Amniotic stem cell (primary cell): ENCODE measurements at regions not wholly inside any gene's neighbourhood (a gene's known extent, or its start where the extent isn't known, plus 50 kb on each side); places are given as distances from the start of the nearest gene placed in this dataset.
"Not testable (repeated sequence)": the region's sequence is repeated elsewhere in the genome, so short reads cannot be mapped to it uniquely, and the experiment has no call there.

Experiments used
- DNase-seq: peaks from one replicate; lab custom pipeline; 2025; lab: John Stamatoyannopoulos, UW

GRCh38 chr5:9728261-9728660, 98.1 kb upstream of the TAS2R1 start:
- DNase-seq = no peak

GRCh38 chr5:9726931-9727330, 96.8 kb upstream of the TAS2R1 start:
- no peak for DNase-seq

GRCh38 chr5:9725265-9725664, 95.1 kb upstream of the TAS2R1 start:
- not testable (repeated sequence) for DNase-seq

- DNase-seq = no peak
Observed at GRCh38 chr5:9724707-9725106, 94.6 kb upstream of the TAS2R1 start.

GRCh38 chr5:9722601-9723180, 92.5 kb upstream of the TAS2R1 start:
- DNase-seq = no peak

GRCh38 chr5:9721161-9721560, 91.0 kb upstream of the TAS2R1 start:
- no peak for DNase-seq

GRCh38 chr5:9720361-9720760, 90.2 kb upstream of the TAS2R1 start:
- no peak for DNase-seq

GRCh38 chr5:9716838-9717281, 86.7 kb upstream of the TAS2R1 start:
- DNase-seq = peak; percentile 25

- DNase-seq = no peak
Observed at GRCh38 chr5:9715891-9716335, 85.8 kb upstream of the TAS2R1 start.

- DNase-seq = no peak
Observed at GRCh38 chr5:9713959-9714586, 83.9 kb upstream of the TAS2R1 start.

- DNase-seq = no peak
Observed at GRCh38 chr5:9713356-9713755, 83.2 kb upstream of the TAS2R1 start.

GRCh38 chr5:9712911-9713310, 82.8 kb upstream of the TAS2R1 start:
- DNase-seq = no peak

- DNase-seq = peak; percentile 6
Observed at GRCh38 chr5:9712506-9712905, 82.4 kb upstream of the TAS2R1 start.

GRCh38 chr5:9710069-9710468, 79.9 kb upstream of the TAS2R1 start:
- no peak for DNase-seq

- DNase-seq = no peak
Observed at GRCh38 chr5:9707732-9708462, 77.7 kb upstream of the TAS2R1 start.

GRCh38 chr5:9699681-9700080, 69.5 kb upstream of the TAS2R1 start:
- DNase-seq = peak; percentile 7

GRCh38 chr5:9698841-9699240, 68.7 kb upstream of the TAS2R1 start:
- no peak for DNase-seq

GRCh38 chr5:9698125-9698826, 68.1 kb upstream of the TAS2R1 start:
- DNase-seq = no peak

- DNase-seq = no peak
Observed at GRCh38 chr5:9692576-9692975, 62.4 kb upstream of the TAS2R1 start.

GRCh38 chr5:9691261-9691660, 61.1 kb upstream of the TAS2R1 start:
- DNase-seq = no peak

GRCh38 chr5:9690751-9691150, 60.6 kb upstream of the TAS2R1 start:
- DNase-seq = no peak

GRCh38 chr5:9686216-9686615, 56.1 kb upstream of the TAS2R1 start:
- peak; percentile 35 for DNase-seq

- no peak for DNase-seq
Observed at GRCh38 chr5:9681706-9682105, 51.6 kb upstream of the TAS2R1 start.
